ENCODE measurements at regions not wholly inside any gene's neighbourhood (a gene's known extent, or its start where the extent isn't known, plus 50 kb on each side); places are given as distances from the start of the nearest gene placed in this dataset.

DNA sequence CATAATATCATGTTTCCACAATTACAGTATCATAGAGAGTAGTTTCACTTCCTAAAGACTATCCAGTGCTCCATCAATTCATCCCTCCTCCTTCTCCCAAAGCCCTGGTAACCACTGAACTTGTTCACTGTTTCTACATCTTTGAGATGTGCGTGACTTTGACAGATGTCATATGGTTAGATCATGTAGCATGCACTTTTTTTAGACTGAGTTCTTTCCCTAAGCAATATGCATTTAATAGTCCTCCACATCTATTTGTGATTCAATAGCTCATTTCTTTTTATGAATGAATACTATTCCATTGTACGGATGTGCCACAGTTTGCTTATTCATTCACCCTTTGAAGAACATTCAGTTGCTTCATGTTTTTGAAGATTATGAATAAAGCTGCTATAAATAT, 560.4 kb upstream of the LRRTM4 start:
- Mint-ChIP-seq H3K27ac (no peak overlapping the region), H3K9me3 (peaks cover 5 to 6% of the 10 kb centered on the region in 2 experiments; a peak in 4 of 5 replicates), H3K36me3 (ENCODE audit: insufficient read depth in 1 of 3, low read depth in 3 of 3) (no peaks in the 10 kb centered on the region), H3K4me1 (peaks cover 5% of the 10 kb centered on the region in 2 experiments), H3K4me3 (no peak overlapping the region), H3K27me3 (ENCODE audit: low read depth) (no peaks in the 10 kb centered on the region)
- DNase-seq, result no peak
- Histone ChIP-seq H3K27ac (ENCODE audit: insufficient read length, low read depth, low read length) (no peak overlapping the region), H2AK5ac (ENCODE audit: insufficient read length, low read length) (no peak overlapping the region), H3K23me2 (ENCODE audit: insufficient read length, low read depth, low read length, poor library complexity, severe bottlenecking) (no peaks in the 10 kb centered on the region), H3K4me1 (ENCODE audit: insufficient read depth, low read length) (no peaks in the 10 kb centered on the region), H4K91ac (ENCODE audit: insufficient read length, low read depth, low read length) (no peak overlapping the region), H3T11ph (ENCODE audit: low read length) (no peak overlapping the region), H3K14ac (ENCODE audit: insufficient read depth, low read length) (no peak overlapping the region), H2BK15ac (ENCODE audit: low read depth, low read length) (no peak overlapping the region), H3K18ac (ENCODE audit: insufficient read length, low read depth, low read length) (no peak overlapping the region), H3K9ac (ENCODE audit: extremely low read depth, insufficient read length, low read length) (no peak overlapping the region), H3K27me3 (ENCODE audit: insufficient read depth, low read length) (no peaks in the 10 kb centered on the region), H3K56ac (ENCODE audit: insufficient read length, low read depth, low read length) (no peak overlapping the region), H3K4me2 (ENCODE audit: insufficient read depth, insufficient read length, low read length) (no peak overlapping the region), H2BK20ac (ENCODE audit: low read depth, low read length, poor library complexity, severe bottlenecking) (no peak overlapping the region), H2BK5ac (ENCODE audit: insufficient read length, low read length) (no peak overlapping the region), H4K20me1 (ENCODE audit: control insufficient read depth, insufficient read depth, insufficient read length) (no peaks in the 10 kb centered on the region), H2BK120ac (ENCODE audit: low read depth, low read length, poor library complexity, severe bottlenecking) (no peak overlapping the region), H4K8ac (replicated peaks; ENCODE audit: insufficient read length, low read depth, low read length) (no peak overlapping the region), H3K79me2 (ENCODE audit: insufficient read depth, low read length) (no peaks in the 10 kb centered on the region), H3K79me1 (ENCODE audit: insufficient read depth, low read depth, low read length, poor library complexity, severe bottlenecking) (no peaks in the 10 kb centered on the region), H2BK12ac (ENCODE audit: insufficient read length, low read depth, low read length) (no peak overlapping the region), H3K9me3 (ENCODE audit: control insufficient read depth, low read depth, low read length) (no peaks in the 10 kb centered on the region), H3K4ac (ENCODE audit: low read depth, low read length) (no peak overlapping the region), H3K23ac (ENCODE audit: insufficient read length, low read depth, low read length) (no peak overlapping the region), H2AFZ (ENCODE audit: low read length) (no peak overlapping the region), H4K5ac (ENCODE audit: insufficient read length, low read depth, low read length) (no peak overlapping the region)
- WGBS (ENCODE audit: extremely low coverage, insufficient read length, low lambda C conversion rate), result no CpG with 5 or more reads among the region's 2 CpGs
- TF ChIP-seq, protein P1, sequence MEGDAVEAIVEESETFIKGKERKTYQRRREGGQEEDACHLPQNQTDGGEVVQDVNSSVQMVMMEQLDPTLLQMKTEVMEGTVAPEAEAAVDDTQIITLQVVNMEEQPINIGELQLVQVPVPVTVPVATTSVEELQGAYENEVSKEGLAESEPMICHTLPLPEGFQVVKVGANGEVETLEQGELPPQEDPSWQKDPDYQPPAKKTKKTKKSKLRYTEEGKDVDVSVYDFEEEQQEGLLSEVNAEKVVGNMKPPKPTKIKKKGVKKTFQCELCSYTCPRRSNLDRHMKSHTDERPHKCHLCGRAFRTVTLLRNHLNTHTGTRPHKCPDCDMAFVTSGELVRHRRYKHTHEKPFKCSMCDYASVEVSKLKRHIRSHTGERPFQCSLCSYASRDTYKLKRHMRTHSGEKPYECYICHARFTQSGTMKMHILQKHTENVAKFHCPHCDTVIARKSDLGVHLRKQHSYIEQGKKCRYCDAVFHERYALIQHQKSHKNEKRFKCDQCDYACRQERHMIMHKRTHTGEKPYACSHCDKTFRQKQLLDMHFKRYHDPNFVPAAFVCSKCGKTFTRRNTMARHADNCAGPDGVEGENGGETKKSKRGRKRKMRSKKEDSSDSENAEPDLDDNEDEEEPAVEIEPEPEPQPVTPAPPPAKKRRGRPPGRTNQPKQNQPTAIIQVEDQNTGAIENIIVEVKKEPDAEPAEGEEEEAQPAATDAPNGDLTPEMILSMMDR (conservative IDR thresholded peaks at IDR 0.05), result no peak

Data from H9 (cell line).